ENCODE measurements at regions not wholly inside any gene's neighbourhood (a gene's known extent, or its start where the extent isn't known, plus 50 kb on each side); places are given as distances from the start of the nearest gene placed in this dataset.

GRCh38 chr17:77266891-77267341 is 126.1 kb downstream of the SEC14L1 start:
- no peak for DNase-seq

- DNase-seq = no peak
These were observed 129.2 kb downstream of the SEC14L1 start for GRCh38 chr17:77269696-77270681.

GRCh38 chr17:77271411-77271810 is 130.6 kb downstream of the SEC14L1 start:
- DNase-seq = no peak

GRCh38 chr17:77273397-77274085 is 132.8 kb downstream of the SEC14L1 start:
- DNase-seq = no peak

GRCh38 chr17:77274096-77274845 is 133.5 kb downstream of the SEC14L1 start:
- no peak for DNase-seq

- DNase-seq = no peak
These were observed 138.9 kb downstream of the SEC14L1 start for GRCh38 chr17:77279448-77280303.

- peak in 1 of 2 experiments; percentile 53 for DNase-seq
These were observed 139.7 kb downstream of the SEC14L1 start for GRCh38 chr17:77280304-77281121.

- peak; percentile 81 to 83 for DNase-seq
These were observed 140.5 kb downstream of the SEC14L1 start for GRCh38 chr17:77281122-77281903.

GRCh38 chr17:77281904-77282367 is 141.2 kb downstream of the SEC14L1 start:
- peak in 1 of 2 experiments; percentile 31 for DNase-seq

GRCh38 chr17:77282524-77283515 is 142.1 kb downstream of the SEC14L1 start:
- DNase-seq = no peak

- no peak for DNase-seq
These were observed 143.4 kb downstream of the SEC14L1 start for GRCh38 chr17:77284023-77284617.

- DNase-seq = peak in 1 of 2 experiments; percentile 53
These were observed 145.0 kb downstream of the SEC14L1 start for GRCh38 chr17:77285594-77286390.

- DNase-seq = no peak
These were observed 145.5 kb downstream of the SEC14L1 start for GRCh38 chr17:77286391-77286640.

- DNase-seq = peak; percentile 92 to 96
These were observed 146.1 kb downstream of the SEC14L1 start for GRCh38 chr17:77286641-77287431.

- peak in 1 of 2 experiments; percentile 51 for DNase-seq
These were observed 146.8 kb downstream of the SEC14L1 start for GRCh38 chr17:77287432-77288068.

- no peak for DNase-seq
These were observed 147.4 kb downstream of the SEC14L1 start for GRCh38 chr17:77288115-77288619.
